ENCODE measurements at regions not wholly inside any gene's neighbourhood (a gene's known extent, or its start where the extent isn't known, plus 50 kb on each side); places are given as distances from the start of the nearest gene placed in this dataset.

GRCh38 chr3:76958861-76959260 is 81.0 kb upstream of the ROBO2 start:
- TF ChIP-seq CTCF (IDR thresholded peaks at IDR 0.05) (no peak), ZFX (IDR thresholded peaks at IDR 0.05; ENCODE audit: borderline replicate concordance) (no peak)
